GM18502 (cell line): ENCODE measurements at regions not wholly inside any gene's neighbourhood (a gene's known extent, or its start where the extent isn't known, plus 50 kb on each side); places are given as distances from the start of the nearest gene placed in this dataset.

Experiments
- ATAC-seq: cut with Tn5 transposase; IDR thresholded peaks from one replicate; pipeline ENCODE4 v1.9.1; 2021; ENCODE audit warnings: mild to moderate bottlenecking; ENCODE audit not compliant: unreplicated experiment, poor library complexity

- peak; percentile 54 for ATAC-seq
Observed at GRCh38 chr4:169818063-169818679, 60.4 kb upstream of the HPF1 start.

- no peak for ATAC-seq
Observed at GRCh38 chr4:169815606-169816005, 57.9 kb upstream of the HPF1 start.

DNA sequence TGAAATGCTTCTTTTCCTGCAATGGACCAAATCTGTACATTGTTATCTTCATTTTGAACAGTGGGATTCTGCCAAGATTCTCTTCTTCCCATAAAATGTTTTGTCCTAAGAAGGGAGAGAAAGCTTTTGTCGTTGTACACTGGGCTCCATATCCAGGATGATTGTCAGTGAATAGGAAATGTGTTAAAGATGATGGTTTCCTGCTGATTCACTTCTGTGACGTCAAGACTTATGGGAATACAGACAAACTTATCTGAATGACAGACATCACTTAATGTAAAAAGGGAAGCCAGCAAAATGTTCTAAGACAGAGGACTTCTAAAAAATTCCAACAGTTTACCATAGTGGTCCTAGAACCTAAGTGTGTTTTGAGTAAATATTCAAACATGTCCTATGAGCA, 53.7 kb upstream of the HPF1 start:
- ATAC-seq, result no peak

DNA sequence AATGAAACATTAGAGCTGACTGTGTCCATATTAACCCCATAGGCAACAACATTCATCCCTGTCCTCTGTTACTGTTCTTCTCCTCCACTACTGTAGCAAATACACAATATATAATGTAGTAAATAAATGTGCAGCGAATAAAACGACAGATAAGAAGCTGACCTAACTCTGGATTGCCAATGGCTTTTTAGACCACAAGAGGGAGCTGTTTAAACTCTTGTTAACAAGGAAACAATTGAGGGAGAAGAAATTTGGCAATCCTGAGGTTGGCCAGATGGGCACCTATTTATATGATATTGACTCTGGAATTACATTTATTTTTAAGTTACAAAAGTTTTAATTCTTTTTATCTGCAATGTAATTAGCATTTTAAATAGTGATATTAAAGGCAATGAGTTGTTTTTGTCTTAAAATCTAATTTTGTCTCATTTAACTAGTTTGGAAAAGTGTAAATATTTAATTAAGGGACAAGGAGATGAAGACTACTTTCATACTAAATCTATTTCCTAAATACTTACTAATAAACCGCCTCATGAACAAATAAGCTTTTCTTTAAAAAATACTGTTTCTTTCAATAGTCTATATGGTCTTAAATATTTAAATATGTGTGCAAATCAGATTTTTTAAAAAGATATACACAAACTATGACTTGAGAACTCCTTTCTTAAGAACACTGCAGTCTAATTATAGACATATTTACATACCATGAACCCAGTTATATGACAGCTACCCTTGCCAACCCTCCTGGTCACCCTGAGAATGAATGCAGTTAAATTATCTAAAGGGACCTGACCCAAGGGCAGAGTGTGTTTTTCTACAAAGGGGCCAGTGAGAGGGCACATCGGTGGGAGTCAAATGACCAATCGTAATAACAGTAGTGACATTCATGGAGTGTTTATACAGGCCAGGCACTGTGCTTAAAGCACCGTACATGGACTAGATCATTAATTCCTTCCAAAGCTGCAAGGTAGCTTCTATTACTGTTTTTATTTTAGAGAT, 52.9 kb upstream of the HPF1 start:
- ATAC-seq, result peak; percentile 58

GRCh38 chr4:169807934-169808509, 50.3 kb upstream of the HPF1 start:
- ATAC-seq, result no peak
